ENCODE measurements at regions not wholly inside any gene's neighbourhood (a gene's known extent, or its start where the extent isn't known, plus 50 kb on each side); places are given as distances from the start of the nearest gene placed in this dataset.
"Not testable (repeated sequence)": the region's sequence is repeated elsewhere in the genome, so short reads cannot be mapped to it uniquely, and the experiment has no call there.

GRCh38 chr5:102107865-102108264, 188.2 kb downstream of the SLCO4C1 start:
- WGBS, 2 experiments: 92 to 94% methylated on average over 3 of the region's 3 CpGs
- H3K4me1 ChIP-seq (ENCODE audit: control insufficient read depth, insufficient read depth, low read length): no peaks in the 10 kb centered on the region
- no peaks in the 10 kb centered on the region for H3K27me3 ChIP-seq (ENCODE audit: control insufficient read depth, insufficient read depth, low read length, poor library complexity, severe bottlenecking)
- no peaks in the 10 kb centered on the region for H3K36me3 ChIP-seq (ENCODE audit: control insufficient read depth, insufficient read depth, low read length)
- H3K27ac ChIP-seq (ENCODE audit: insufficient read depth, low read depth, low read length, poor library complexity, severe bottlenecking): no peak overlapping the region
- no peak overlapping the region for H3K4me3 ChIP-seq (ENCODE audit: insufficient read depth, low read depth, low read length)
- H3K9me3 ChIP-seq (ENCODE audit: control insufficient read depth, low read length): no peaks in the 10 kb centered on the region

- Histone ChIP-seq H3K27me3 (ENCODE audit: control insufficient read depth, insufficient read depth, low read length, poor library complexity, severe bottlenecking) (no peaks in the 10 kb centered on the region), H3K9me3 (ENCODE audit: control insufficient read depth, low read length) (no peaks in the 10 kb centered on the region), H3K27ac (ENCODE audit: insufficient read depth, low read depth, low read length, poor library complexity, severe bottlenecking) (no peak overlapping the region), H3K4me1 (ENCODE audit: control insufficient read depth, insufficient read depth, low read length) (no peaks in the 10 kb centered on the region), H3K36me3 (ENCODE audit: control insufficient read depth, insufficient read depth, low read length) (no peaks in the 10 kb centered on the region), H3K4me3 (ENCODE audit: insufficient read depth, low read depth, low read length) (no peak overlapping the region)
Measured at GRCh38 chr5:102106599-102106998, 189.5 kb downstream of the SLCO4C1 start.

- no peaks in the 10 kb centered on the region for H3K4me1 ChIP-seq (ENCODE audit: control insufficient read depth, insufficient read depth, low read length)
- no peaks in the 10 kb centered on the region for H3K36me3 ChIP-seq (ENCODE audit: control insufficient read depth, insufficient read depth, low read length)
- H3K4me3 ChIP-seq (ENCODE audit: insufficient read depth, low read depth, low read length): no peak overlapping the region
- WGBS, 2 experiments: 93 to 94% methylated on average over 9 of the region's 9 CpGs
- no peaks in the 10 kb centered on the region for H3K9me3 ChIP-seq (ENCODE audit: control insufficient read depth, low read length)
- H3K27ac ChIP-seq (ENCODE audit: insufficient read depth, low read depth, low read length, poor library complexity, severe bottlenecking): no peak overlapping the region
- no peaks in the 10 kb centered on the region for H3K27me3 ChIP-seq (ENCODE audit: control insufficient read depth, insufficient read depth, low read length, poor library complexity, severe bottlenecking)
Measured at GRCh38 chr5:102099766-102100331, 196.2 kb downstream of the SLCO4C1 start.

DNA sequence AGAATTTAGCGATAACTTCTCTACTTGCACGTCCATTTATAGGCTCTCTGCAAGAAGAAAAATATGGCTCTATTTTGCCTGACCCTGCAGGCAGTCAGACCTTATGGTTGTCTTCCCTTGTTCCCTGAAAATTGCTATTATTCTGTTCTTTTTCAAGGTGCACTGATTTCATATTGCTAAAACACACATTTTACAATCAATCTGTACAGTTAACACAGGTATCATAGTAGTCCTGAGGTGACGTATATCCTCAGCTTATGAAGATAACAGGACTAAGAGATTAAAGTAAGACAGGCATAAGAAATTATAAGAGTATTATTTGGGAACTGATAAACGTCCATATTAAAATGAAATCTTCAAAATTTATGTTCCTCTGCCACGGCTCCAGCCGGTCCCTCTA, 197.0 kb downstream of the SLCO4C1 start:
- H3K4me3 ChIP-seq (ENCODE audit: insufficient read depth, low read depth, low read length); H3K36me3 ChIP-seq (ENCODE audit: control insufficient read depth, insufficient read depth, low read length); H3K4me1 ChIP-seq (ENCODE audit: control insufficient read depth, insufficient read depth, low read length); H3K27ac ChIP-seq (ENCODE audit: insufficient read depth, low read depth, low read length, poor library complexity, severe bottlenecking); H3K9me3 ChIP-seq (ENCODE audit: control insufficient read depth, low read length); H3K27me3 ChIP-seq (ENCODE audit: control insufficient read depth, insufficient read depth, low read length, poor library complexity, severe bottlenecking): not testable (repeated sequence)
- WGBS, 2 experiments: 87 to 95% methylated on average over 3 to 5 of the region's 6 CpGs

DNA sequence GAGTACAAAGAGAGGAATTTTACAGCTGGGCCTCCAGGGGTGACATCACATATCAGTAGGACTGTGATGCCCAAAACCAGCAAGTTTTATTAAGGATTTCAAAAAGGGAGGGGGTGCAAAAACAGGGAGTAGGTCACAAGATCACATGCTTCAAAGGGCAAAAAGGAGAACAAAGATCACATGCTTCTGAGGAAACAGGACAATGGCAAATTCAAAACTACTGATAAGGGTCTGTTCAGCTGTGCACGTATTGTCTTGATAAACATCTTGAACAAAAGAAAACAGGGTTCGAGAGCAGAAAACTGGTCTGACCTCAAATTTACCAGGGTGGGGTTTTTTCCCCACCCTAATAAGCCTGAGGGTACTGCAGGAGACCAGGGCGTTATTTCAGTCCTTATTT, 197.5 kb downstream of the SLCO4C1 start:
- H3K27me3 ChIP-seq (ENCODE audit: control insufficient read depth, insufficient read depth, low read length, poor library complexity, severe bottlenecking); H3K27ac ChIP-seq (ENCODE audit: insufficient read depth, low read depth, low read length, poor library complexity, severe bottlenecking); H3K4me3 ChIP-seq (ENCODE audit: insufficient read depth, low read depth, low read length); H3K9me3 ChIP-seq (ENCODE audit: control insufficient read depth, low read length); H3K4me1 ChIP-seq (ENCODE audit: control insufficient read depth, insufficient read depth, low read length); H3K36me3 ChIP-seq (ENCODE audit: control insufficient read depth, insufficient read depth, low read length): not testable (repeated sequence)
- 94 to 96% methylated on average over 3 of the region's 3 CpGs for whole genome bisulfite sequencing, 2 experiments

DNA sequence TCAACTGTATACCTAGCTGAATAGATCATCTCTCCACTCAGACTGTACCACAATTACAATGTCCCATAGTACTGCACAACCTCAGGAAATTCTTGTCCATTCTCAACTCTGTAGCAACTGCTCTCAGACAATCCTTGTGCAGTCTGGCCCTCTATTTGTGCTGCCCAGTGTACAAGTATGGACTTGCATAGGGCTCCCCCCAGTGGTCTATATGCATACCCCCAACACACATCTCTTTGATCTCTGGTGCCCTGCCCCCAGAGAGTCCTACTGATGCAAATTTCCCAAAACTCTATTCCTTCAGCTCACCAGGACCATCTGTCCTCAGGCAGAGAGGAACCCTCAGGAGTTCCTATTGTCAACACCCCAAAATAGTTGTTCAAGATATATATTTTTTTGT, 205.3 kb downstream of the SLCO4C1 start:
- no peaks in the 10 kb centered on the region for H3K27me3 ChIP-seq (ENCODE audit: control insufficient read depth, insufficient read depth, low read length, poor library complexity, severe bottlenecking)
- no peak overlapping the region for H3K4me3 ChIP-seq (ENCODE audit: insufficient read depth, low read depth, low read length)
- no peaks in the 10 kb centered on the region for H3K36me3 ChIP-seq (ENCODE audit: control insufficient read depth, insufficient read depth, low read length)
- H3K4me1 ChIP-seq (ENCODE audit: control insufficient read depth, insufficient read depth, low read length): peaks cover 7% of the 10 kb centered on the region
- H3K27ac ChIP-seq (ENCODE audit: insufficient read depth, low read depth, low read length, poor library complexity, severe bottlenecking): no peak overlapping the region
- H3K9me3 ChIP-seq (ENCODE audit: control insufficient read depth, low read length): no peaks in the 10 kb centered on the region

- Histone ChIP-seq H3K9me3 (ENCODE audit: control insufficient read depth, low read length) (no peaks in the 10 kb centered on the region), H3K36me3 (ENCODE audit: control insufficient read depth, insufficient read depth, low read length) (no peaks in the 10 kb centered on the region), H3K27me3 (ENCODE audit: control insufficient read depth, insufficient read depth, low read length, poor library complexity, severe bottlenecking) (no peaks in the 10 kb centered on the region), H3K27ac (ENCODE audit: insufficient read depth, low read depth, low read length, poor library complexity, severe bottlenecking) (no peak overlapping the region), H3K4me3 (ENCODE audit: insufficient read depth, low read depth, low read length) (no peak overlapping the region), H3K4me1 (ENCODE audit: control insufficient read depth, insufficient read depth, low read length) (peaks cover 7% of the 10 kb centered on the region)
- WGBS, 2 experiments: 38 to 43% methylated on average over 2 of the region's 2 CpGs
Measured at GRCh38 chr5:102089883-102090282, 206.2 kb downstream of the SLCO4C1 start.

DNA sequence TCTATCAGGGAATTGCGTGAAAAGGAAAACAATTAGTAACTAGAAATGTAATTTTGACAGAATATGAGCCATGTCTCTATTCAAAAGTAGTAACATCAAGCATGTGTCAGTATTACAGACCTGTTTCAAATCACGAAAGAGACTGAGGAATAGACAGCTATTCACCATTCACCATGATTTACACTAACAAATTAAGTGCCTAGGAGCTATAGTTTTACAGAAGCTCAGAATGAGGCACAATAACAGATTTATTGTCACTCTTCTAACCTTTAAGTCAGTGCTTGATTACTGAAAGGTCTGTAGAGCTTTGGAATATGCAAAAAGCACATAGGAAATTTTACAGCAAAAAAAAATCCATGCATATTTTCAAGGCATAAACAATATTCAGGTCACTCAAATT, 208.2 kb downstream of the SLCO4C1 start:
- Histone ChIP-seq H3K36me3 (ENCODE audit: control insufficient read depth, insufficient read depth, low read length) (no peaks in the 10 kb centered on the region), H3K27ac (ENCODE audit: insufficient read depth, low read depth, low read length, poor library complexity, severe bottlenecking) (no peak overlapping the region), H3K27me3 (ENCODE audit: control insufficient read depth, insufficient read depth, low read length, poor library complexity, severe bottlenecking) (no peaks in the 10 kb centered on the region), H3K4me1 (ENCODE audit: control insufficient read depth, insufficient read depth, low read length) (peaks cover 7% of the 10 kb centered on the region), H3K9me3 (ENCODE audit: control insufficient read depth, low read length) (no peaks in the 10 kb centered on the region), H3K4me3 (ENCODE audit: insufficient read depth, low read depth, low read length) (no peak overlapping the region)
- WGBS, 2 experiments: 92 to 100% methylated on average over 1 of the region's 2 CpGs

DNA sequence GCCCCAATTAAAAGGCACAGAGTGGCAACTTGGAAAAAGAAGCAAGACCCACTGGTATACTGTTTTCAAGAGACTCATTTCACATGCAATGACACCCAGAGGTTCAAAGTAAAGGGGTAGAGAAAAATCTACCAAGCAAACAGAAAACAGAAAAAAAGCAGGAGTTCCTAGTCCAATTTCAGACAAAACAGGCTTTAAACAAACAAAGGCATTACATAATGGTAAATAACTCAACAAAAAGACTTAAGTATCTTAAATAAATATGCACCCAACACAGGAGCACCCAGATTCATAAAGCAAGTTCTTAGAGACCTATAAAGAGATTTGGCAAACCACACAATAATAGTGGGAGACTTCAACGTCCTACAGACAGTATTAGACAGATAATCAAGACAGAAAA, 215.8 kb downstream of the SLCO4C1 start:
- WGBS, 2 experiments: 77 to 80% methylated on average over 1 of the region's 1 CpG
- Histone ChIP-seq H3K4me3 (ENCODE audit: insufficient read depth, low read depth, low read length) (no peak overlapping the region), H3K4me1 (ENCODE audit: control insufficient read depth, insufficient read depth, low read length) (peaks cover 9% of the 10 kb centered on the region), H3K9me3 (ENCODE audit: control insufficient read depth, low read length) (no peaks in the 10 kb centered on the region), H3K36me3 (ENCODE audit: control insufficient read depth, insufficient read depth, low read length) (no peaks in the 10 kb centered on the region), H3K27me3 (ENCODE audit: control insufficient read depth, insufficient read depth, low read length, poor library complexity, severe bottlenecking) (no peaks in the 10 kb centered on the region), H3K27ac (ENCODE audit: insufficient read depth, low read depth, low read length, poor library complexity, severe bottlenecking) (no peak overlapping the region)

- H3K27me3 ChIP-seq (ENCODE audit: control insufficient read depth, insufficient read depth, low read length, poor library complexity, severe bottlenecking): no peaks in the 10 kb centered on the region
- no peaks in the 10 kb centered on the region for H3K9me3 ChIP-seq (ENCODE audit: control insufficient read depth, low read length)
- H3K4me1 ChIP-seq (ENCODE audit: control insufficient read depth, insufficient read depth, low read length): peaks cover 9% of the 10 kb centered on the region
- 94 to 95% methylated on average over 5 of the region's 5 CpGs for WGBS, 2 experiments
- no peak overlapping the region for H3K27ac ChIP-seq (ENCODE audit: insufficient read depth, low read depth, low read length, poor library complexity, severe bottlenecking)
- no peaks in the 10 kb centered on the region for H3K36me3 ChIP-seq (ENCODE audit: control insufficient read depth, insufficient read depth, low read length)
- no peak overlapping the region for H3K4me3 ChIP-seq (ENCODE audit: insufficient read depth, low read depth, low read length)
Measured at GRCh38 chr5:102077920-102078319, 218.2 kb downstream of the SLCO4C1 start.

DNA sequence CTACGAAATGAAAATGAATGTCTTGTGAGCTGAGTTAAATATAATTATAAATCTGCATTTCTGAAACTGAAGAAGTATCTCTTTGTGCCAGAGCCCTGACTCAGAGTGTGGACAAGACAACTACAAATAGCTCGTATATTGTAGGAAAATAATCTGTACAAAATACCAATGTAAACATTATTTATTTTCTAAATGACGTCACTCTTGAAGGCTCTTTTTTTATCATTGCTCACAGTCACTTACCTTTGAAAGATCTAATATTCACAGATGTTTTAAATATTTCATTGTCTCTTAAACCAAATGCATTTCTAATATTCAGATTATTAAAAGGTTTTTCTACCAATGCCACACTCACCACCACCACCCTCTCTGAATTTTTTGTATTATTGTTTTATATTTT, 226.1 kb downstream of the SLCO4C1 start:
- Histone ChIP-seq H3K4me1 (ENCODE audit: control insufficient read depth, insufficient read depth, low read length) (no peaks in the 10 kb centered on the region), H3K36me3 (ENCODE audit: control insufficient read depth, insufficient read depth, low read length) (no peaks in the 10 kb centered on the region), H3K27me3 (ENCODE audit: control insufficient read depth, insufficient read depth, low read length, poor library complexity, severe bottlenecking) (no peaks in the 10 kb centered on the region), H3K27ac (ENCODE audit: insufficient read depth, low read depth, low read length, poor library complexity, severe bottlenecking) (no peak overlapping the region), H3K4me3 (ENCODE audit: insufficient read depth, low read depth, low read length) (no peak overlapping the region), H3K9me3 (ENCODE audit: control insufficient read depth, low read length) (no peaks in the 10 kb centered on the region)
- 80 to 91% methylated on average over 2 to 3 of the region's 3 CpGs for WGBS, 2 experiments

Measured in ectodermal cell (in vitro differentiated cells).